GM12878 (cell line): ENCODE measurements at regions not wholly inside any gene's neighbourhood (a gene's known extent, or its start where the extent isn't known, plus 50 kb on each side); places are given as distances from the start of the nearest gene placed in this dataset.
"Not testable (repeated sequence)": the region's sequence is repeated elsewhere in the genome, so short reads cannot be mapped to it uniquely, and the experiment has no call there.

Experiments
- EP300 ChIP-seq, 2 experiments: fragments of 150-350 bp in 1 of 2; IDR thresholded peaks; 2 replicates each; pipeline ENCODE4 v1.6.1; 2011 to 2012; ENCODE audit warnings: low read depth in 2 of 2, low read length in 2 of 2, borderline replicate concordance in 1 of 2, improper control_type of control experiment in 1 of 2, inconsistent platforms in 1 of 2; ENCODE audit not compliant: control insufficient read depth in 1 of 2
- EZH2 ChIP-seq: IDR thresholded peaks from 2 replicates; pipeline ENCODE4 v1.6.1; 2012; ENCODE audit warnings: low read depth, mild to moderate bottlenecking, control low read depth, inconsistent platforms, low read length, borderline replicate concordance; ENCODE audit not compliant: control insufficient read depth
- JUNB ChIP-seq: IDR thresholded peaks from 2 replicates; pipeline ENCODE4 v1.6.1; 2016; ENCODE audit warnings: antibody characterized with exemption, mild to moderate bottlenecking
- MEF2A ChIP-seq: IDR thresholded peaks from 2 replicates; pipeline ENCODE4 v1.6.1; 2011; ENCODE audit warnings: low read depth, mild to moderate bottlenecking, low read length, moderate library complexity; ENCODE audit not compliant: insufficient read depth
- POLR2A ChIP-seq: IDR thresholded peaks from 2 replicates; pipeline ENCODE4 v1.6.1; 2011; ENCODE audit warnings: low read depth, mild to moderate bottlenecking, low read length
- RELA ChIP-seq: fragments of 450-650 bp; IDR thresholded peaks from 2 replicates; pipeline ENCODE4 v1.8.0; 2014; ENCODE audit warnings: borderline replicate concordance; ENCODE audit not compliant: partially characterized antibody
- ZNF622 ChIP-seq: fragments of 450-650 bp; IDR thresholded peaks from 2 replicates; pipeline ENCODE4 v1.6.1; 2017; ENCODE audit warnings: mild to moderate bottlenecking, inconsistent platforms
- TF ChIP-seq, protein P1 (sequence below), 3 experiments: IDR thresholded peaks in 2 of 3; conservative IDR thresholded peaks in 1 of 3; 2 replicates each; pipeline ENCODE4 v1.5.1; 2011; ENCODE audit warnings: low read depth in 3 of 3, low read length in 3 of 3, mild to moderate bottlenecking in 3 of 3, control low read depth in 2 of 3, moderate library complexity in 2 of 3, inconsistent platforms in 1 of 3, mixed read lengths in 1 of 3; ENCODE audit not compliant: control insufficient read depth in 2 of 3, insufficient read depth in 1 of 3; ENCODE audit errors: extremely low read depth in 1 of 3

DNA sequence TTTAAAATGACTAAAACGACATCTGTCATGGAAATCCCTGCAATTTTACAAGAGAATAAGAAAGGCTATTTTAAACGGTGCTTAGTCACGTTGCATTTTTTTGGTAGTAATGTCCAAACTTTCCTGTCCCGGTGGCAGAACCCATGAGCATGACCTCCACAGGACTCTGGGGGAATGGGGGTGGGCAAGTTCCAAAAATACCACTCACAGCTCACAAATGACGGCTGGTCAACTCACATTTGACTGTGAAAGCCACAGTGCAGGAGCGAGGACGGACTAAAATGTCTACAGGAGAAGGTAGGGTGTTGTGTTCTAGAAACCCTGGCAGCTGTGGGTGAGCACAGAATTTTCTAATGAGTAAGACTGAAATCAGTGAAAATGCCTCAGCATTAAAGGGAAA lies 331.5 kb downstream of the BCL2L11 start:
- TF ChIP-seq, protein P1, sequence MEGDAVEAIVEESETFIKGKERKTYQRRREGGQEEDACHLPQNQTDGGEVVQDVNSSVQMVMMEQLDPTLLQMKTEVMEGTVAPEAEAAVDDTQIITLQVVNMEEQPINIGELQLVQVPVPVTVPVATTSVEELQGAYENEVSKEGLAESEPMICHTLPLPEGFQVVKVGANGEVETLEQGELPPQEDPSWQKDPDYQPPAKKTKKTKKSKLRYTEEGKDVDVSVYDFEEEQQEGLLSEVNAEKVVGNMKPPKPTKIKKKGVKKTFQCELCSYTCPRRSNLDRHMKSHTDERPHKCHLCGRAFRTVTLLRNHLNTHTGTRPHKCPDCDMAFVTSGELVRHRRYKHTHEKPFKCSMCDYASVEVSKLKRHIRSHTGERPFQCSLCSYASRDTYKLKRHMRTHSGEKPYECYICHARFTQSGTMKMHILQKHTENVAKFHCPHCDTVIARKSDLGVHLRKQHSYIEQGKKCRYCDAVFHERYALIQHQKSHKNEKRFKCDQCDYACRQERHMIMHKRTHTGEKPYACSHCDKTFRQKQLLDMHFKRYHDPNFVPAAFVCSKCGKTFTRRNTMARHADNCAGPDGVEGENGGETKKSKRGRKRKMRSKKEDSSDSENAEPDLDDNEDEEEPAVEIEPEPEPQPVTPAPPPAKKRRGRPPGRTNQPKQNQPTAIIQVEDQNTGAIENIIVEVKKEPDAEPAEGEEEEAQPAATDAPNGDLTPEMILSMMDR (IDR thresholded peaks at IDR 0.05 in 2 of 3, conservative IDR thresholded peaks at IDR 0.05 in 1 of 3; ENCODE audit: control insufficient read depth in 2 of 3, extremely low read depth in 1 of 3, insufficient read depth in 1 of 3, low read depth in 3 of 3, low read length in 3 of 3) = not testable (repeated sequence)
- not testable (repeated sequence) for TF ChIP-seq POLR2A; EP300 (IDR thresholded peaks at IDR 0.05; ENCODE audit: borderline replicate concordance in 1 of 2, control insufficient read depth in 1 of 2, low read depth in 2 of 2, low read length in 2 of 2); MEF2A; ZNF622; RELA; JUNB; EZH2
